CD4-positive, alpha-beta T cell treated with Interleukin-17A for 4 hours (primary cell): ENCODE measurements at regions not wholly inside any gene's neighbourhood (a gene's known extent, or its start where the extent isn't known, plus 50 kb on each side); places are given as distances from the start of the nearest gene placed in this dataset.

Experiments
- DNase-seq: peaks from one replicate; pipeline ENCODE4 v3.0.0-alpha.2; 2020; ENCODE audit warnings: mixed read lengths

DNA sequence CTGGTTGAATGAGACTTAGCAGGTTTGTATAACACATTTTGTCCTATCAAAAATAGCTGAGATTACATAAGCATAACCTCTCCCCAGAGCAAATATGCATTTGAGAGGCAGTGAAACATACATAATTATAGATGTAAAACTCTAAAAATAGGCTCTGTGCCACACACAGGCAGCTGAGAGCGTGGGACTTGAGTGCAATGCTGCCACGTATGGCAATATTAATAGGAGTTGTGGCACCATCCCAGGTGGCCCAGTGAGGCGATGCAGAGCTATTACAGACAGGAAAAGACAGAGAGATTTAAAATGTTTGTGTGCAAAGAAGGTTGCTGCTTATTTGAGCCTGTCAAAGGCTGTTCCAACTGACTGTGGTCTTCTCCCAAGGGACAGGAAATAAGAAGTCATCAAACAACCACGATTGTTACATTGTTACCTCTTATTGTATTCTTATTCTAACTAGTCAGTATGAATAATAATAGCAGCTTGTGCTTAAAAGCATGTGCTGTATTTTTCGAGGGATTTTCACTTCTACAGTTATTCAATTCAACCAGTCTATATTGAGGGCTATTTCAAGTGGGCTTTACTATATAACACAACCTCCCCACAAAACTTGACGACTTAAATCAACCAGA is 116.5 kb downstream of the SALL1 start:
- no peak for DNase-seq

GRCh38 chr16:51031598-51031997 is 119.5 kb downstream of the SALL1 start:
- no peak for DNase-seq

GRCh38 chr16:51030516-51030915 is 120.6 kb downstream of the SALL1 start:
- DNase-seq, result no peak

DNA sequence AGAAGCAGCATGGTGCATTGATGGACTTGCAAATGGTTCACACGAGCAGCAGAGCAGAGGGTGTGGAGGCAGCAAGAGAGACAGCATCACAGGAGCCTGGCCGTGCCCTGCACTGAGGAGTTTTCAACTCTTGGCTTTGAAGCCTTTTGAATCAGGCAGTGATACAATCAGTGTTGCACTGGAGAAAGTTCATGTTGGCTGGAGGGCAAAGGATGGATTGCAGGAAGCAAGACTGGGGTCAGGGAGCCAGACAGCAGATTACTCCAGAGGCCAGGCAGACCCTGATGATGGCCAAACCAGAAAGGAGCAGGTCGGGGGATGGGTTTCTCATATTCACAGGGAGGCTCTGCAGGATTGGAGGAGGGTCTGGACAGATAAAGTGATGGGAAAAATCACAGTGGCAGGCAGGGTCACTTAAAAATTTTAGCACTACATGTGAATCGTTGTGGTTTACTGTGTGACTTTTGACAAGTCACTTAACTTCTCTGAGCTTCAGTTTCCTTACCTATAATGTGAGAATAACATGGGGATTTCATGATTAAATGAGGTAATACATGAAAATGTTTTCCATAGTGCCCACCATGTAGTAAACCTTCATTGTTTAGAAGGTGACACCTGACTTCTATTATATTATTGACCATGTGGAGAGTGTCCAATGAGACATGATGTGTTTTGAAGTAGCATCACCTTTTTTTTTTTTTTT is 125.3 kb downstream of the SALL1 start:
- DNase-seq, result no peak

GRCh38 chr16:51024703-51025102 is 126.4 kb downstream of the SALL1 start:
- DNase-seq, result no peak

GRCh38 chr16:51022955-51023354 is 128.1 kb downstream of the SALL1 start:
- no peak for DNase-seq

- DNase-seq, result no peak
These were observed 131.5 kb downstream of the SALL1 start for GRCh38 chr16:51019617-51020016.

DNA sequence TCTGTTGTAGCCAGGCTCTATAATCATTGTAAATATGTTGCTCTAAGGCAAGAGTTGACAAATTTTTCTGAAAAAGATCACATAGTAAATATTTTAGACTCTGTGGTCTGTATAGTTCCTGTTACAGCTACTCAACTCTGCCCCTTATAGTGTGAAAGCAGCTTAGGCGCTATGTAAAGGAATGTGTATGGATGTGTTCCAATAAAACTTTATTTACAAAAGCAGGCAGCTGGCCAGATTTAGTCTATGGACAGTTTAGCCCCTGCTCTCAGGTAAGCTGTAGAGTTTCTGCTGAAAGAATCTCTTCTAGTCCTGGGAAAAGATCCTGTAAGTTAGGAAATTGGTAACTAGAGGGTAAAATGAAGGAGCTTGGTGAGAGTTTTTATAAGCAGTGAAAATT is 133.1 kb downstream of the SALL1 start:
- DNase-seq, result no peak

- DNase-seq, result no peak
These were observed 138.7 kb downstream of the SALL1 start for GRCh38 chr16:51012396-51012795.

GRCh38 chr16:51010817-51011216 is 140.3 kb downstream of the SALL1 start:
- DNase-seq, result no peak

DNA sequence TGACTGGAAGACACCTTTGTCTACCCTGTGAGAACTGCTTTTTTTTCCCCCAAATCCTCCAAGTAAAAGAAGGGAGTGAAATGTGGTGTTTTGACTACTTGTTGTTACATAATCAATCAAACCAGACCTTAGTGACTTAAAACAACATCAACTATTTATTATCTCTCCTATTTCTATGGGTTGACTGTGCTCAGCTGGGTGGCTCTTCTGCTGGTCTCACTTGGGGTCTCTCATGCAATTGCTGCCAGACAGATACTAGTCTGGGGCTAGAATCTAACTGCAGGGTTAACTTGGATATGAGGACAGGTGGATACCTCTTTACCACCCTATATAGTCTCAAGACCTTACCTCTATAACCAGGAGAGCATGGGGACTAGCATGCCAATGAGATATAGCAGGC is 141.3 kb downstream of the SALL1 start:
- DNase-seq, result no peak

GRCh38 chr16:51009359-51009758 is 141.7 kb downstream of the SALL1 start:
- no peak for DNase-seq

DNA sequence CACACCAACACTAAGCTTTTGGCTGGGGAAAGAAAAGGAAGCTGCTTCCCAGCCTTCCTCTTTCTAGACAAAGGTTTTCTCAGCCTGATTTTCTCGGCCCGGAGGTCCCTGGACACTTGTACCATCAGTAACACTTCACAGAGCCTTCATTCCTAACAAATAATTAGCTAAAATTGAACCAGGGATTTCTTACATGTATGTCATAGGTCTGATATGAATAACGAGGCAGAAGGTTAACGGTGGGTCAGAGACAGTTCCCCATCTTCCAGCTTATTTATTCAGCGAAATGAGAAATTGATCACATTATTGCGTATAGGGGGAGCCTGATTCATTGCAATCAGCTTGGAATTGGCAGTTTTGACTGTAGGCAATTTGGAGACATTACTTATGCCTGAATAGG is 142.5 kb downstream of the SALL1 start:
- no peak for DNase-seq

DNA sequence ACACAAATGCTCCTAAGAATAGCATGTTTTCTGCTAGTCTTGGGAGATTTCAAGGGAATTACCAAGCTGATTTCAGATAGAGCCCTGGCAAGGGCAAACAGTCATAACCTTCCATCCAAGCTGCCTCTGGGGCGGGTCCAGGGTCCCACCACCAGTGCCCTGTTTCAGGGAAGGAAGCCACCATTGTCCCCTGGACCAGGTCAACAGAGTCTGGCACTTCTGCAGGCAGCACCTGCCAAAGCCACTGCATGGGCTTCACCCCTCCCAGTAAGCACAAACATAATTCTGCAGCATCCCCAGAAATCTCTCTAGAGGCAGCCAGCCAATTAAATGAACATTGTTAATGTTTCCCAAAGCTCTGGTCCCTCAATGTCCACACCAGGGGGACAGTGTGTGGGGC is 143.0 kb downstream of the SALL1 start:
- no peak for DNase-seq

- no peak for DNase-seq
These were observed 147.1 kb downstream of the SALL1 start for GRCh38 chr16:51003850-51004566.

DNA sequence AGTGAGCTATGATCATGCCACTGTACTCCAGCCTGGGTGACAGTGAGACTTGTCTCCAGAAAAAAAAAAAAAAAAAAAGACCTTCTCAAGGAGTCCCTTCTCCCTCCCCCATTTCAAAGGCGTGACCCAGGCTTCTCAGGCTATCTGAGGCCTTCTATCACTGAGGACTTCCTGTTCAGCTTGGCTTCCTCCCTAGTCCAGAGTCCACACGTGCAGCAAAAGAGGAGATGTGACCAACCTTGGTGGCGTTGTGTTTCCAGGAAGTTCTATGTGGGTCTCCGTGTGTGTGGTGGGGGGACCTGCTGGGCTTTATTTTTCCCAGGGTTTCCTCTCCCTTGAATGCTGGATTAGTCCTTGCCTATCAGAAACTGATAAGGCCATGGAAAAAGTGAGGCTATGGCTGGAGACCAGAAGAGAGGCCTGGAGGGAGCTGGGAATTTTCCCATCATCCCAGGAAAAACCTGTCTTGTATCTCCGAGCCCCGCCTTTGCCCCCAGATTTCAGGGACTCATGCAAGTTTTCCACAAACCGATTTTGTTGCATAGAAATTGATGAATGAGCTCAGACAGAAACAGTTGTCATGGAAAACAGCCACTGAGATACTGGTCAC is 148.1 kb downstream of the SALL1 start:
- DNase-seq, result no peak

DNA sequence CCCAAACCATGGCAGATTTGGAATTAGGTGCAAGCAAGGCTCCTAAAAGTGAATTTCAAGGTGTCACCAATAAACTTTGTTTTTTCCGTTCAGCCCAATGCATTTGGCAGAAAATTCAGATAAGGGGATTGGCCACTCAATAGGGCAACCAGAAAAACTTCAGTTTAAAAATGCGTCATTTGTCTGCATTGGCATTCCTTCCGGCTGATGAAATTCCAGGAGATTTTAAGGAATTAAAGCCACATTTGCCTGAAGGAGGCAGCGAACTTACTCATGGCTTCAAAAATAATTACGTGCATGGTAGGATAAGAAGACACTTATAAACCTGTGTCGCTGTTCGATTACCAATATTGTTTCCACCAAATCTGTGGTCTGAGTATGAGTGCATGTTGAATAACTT is 151.9 kb downstream of the SALL1 start:
- no peak for DNase-seq

DNA sequence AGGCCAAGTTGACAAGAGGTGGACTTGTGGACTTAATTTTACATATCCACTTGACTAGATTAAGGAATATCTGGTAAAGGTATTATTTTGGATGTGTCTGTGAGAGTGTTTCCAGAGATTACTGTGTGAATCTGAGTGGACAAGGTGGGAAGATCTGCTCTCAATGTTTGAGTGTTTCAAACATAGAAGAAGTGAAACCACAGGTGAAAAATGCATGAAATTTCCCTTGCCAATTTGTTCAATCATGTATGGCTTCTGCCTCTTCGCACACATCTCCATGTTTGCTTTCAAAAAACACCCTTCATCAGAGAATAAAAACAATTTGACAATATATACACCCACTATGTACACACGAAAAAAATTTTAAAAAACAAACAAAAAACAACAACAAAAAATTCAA is 152.7 kb downstream of the SALL1 start:
- no peak for DNase-seq

DNA sequence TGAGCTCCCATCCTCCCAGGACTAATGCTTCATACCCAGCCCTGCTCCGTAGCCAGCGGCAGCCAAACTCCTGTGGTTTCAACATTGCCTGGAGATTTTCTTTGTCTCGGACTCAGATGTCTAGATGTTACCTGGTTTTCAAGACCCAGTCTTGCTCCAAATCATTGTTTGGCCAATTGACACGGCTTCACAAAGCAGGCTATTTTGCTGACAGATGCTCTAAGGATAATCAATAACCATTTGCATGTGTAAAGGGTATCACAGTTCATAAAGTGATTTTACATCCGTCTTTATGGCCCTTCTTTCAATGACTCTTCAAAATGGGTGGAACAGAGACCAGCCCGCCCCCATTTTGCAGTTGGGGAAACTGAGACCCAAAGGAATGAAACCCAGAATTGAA is 153.4 kb downstream of the SALL1 start:
- DNase-seq, result no peak

DNA sequence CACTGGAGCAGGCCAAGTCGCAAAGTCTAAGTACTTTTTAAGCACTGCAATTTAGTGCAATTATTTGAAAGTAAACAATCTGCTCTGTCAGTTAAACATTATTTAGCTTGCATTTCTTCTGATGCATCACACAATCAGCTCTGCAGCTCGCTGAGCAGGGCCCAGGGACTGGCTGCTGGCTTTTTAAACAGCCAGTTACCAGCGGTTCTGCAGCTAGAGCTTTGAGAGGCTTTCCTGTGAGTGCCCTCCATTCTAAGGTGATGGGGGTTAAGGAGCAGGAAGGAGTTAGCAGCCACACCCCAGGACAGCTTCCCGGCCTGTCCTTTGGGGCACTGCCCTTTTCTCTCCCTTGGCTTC is 154.3 kb downstream of the SALL1 start:
- no peak for DNase-seq

GRCh38 chr16:50996166-50996829 is 154.8 kb downstream of the SALL1 start:
- DNase-seq, result no peak

- no peak for DNase-seq
These were observed 156.1 kb downstream of the SALL1 start for GRCh38 chr16:50994995-50995394.

GRCh38 chr16:50992350-50993032 is 158.6 kb downstream of the SALL1 start:
- DNase-seq, result no peak
